Panc1 (cell line): ENCODE measurements at regions not wholly inside any gene's neighbourhood (a gene's known extent, or its start where the extent isn't known, plus 50 kb on each side); places are given as distances from the start of the nearest gene placed in this dataset.

ENCODE experiments used
- ATAC-seq: fragments of 200-7000 bp; cut with Tn5 transposase; 2 replicates; pipeline ENCODE4 v1.9.1; 2020; ENCODE audit warnings: mild to moderate bottlenecking, moderate library complexity
- BruUV-seq: library from RNA; stranded (reverse); fragments of 400-500 nt; replicated peaks from 2 replicates; lab custom pipeline; 2021; lab: Mats Ljungman, UMichigan
- CTCF ChIA-PET: fragments of 300-600 bp; sonication (Branson Sonifier 250); formaldehyde crosslinking; loops from one replicate; lab custom pipeline; 2022; ENCODE audit warnings: antibody characterized with exemption; lab: Charles Lee
- POLR2A ChIA-PET: fragments of 300-600 bp; sonication (Branson Sonifier 250); formaldehyde crosslinking; loops from one replicate; lab custom pipeline; 2022; ENCODE audit warnings: antibody characterized with exemption; lab: Charles Lee
- DNase-seq: peaks from one replicate; pipeline ENCODE4 v3.0.0-alpha.2; 2010; ENCODE audit warnings: low read depth, low spot score
- H3K27ac ChIP-seq: 2 replicates; pipeline ENCODE4 v1.5.1; 2011; ENCODE audit warnings: mild to moderate bottlenecking, low read length, inconsistent platforms
- H3K27me3 ChIP-seq: fragments of 200-500 bp; sonication (Bioruptor generic); 2 replicates; pipeline ENCODE4 v1.6.0; 2014; ENCODE audit warnings: low read length, inconsistent platforms; ENCODE audit not compliant: control insufficient read depth, insufficient read depth
- H3K36me3 ChIP-seq: fragments of 200-500 bp; sonication (Bioruptor generic); 2 replicates; pipeline ENCODE4 v1.5.1; 2014; ENCODE audit warnings: inconsistent platforms, mild to moderate bottlenecking, low read length, moderate library complexity; ENCODE audit not compliant: control insufficient read depth, insufficient read depth
- H3K4me1 ChIP-seq: 2 replicates; pipeline ENCODE4 v1.5.1; 2011; ENCODE audit warnings: inconsistent platforms, mild to moderate bottlenecking, low read length, moderate library complexity; ENCODE audit not compliant: control insufficient read depth, insufficient read depth
- H3K4me3 ChIP-seq, 2 experiments: 2 replicates each; pipeline ENCODE4 v1.5.1; 2011 to 2012; ENCODE audit warnings: low read depth in 2 of 2, low read length in 2 of 2, mild to moderate bottlenecking in 2 of 2, inconsistent platforms in 1 of 2, moderate library complexity in 1 of 2
- H3K9me3 ChIP-seq: fragments of 200-500 bp; sonication (Bioruptor generic); 2 replicates; pipeline ENCODE4 v1.5.1; 2014; ENCODE audit warnings: low read depth, mild to moderate bottlenecking, inconsistent platforms, low read length, moderate library complexity; ENCODE audit not compliant: control insufficient read depth, insufficient read depth
- POLR2AphosphoS5 ChIP-seq: IDR thresholded peaks from 2 replicates; pipeline ENCODE4 v1.6.1; 2012; ENCODE audit warnings: mild to moderate bottlenecking, low read depth, low read length, moderate library complexity
- SIN3A ChIP-seq: IDR thresholded peaks from 2 replicates; pipeline ENCODE4 v1.6.1; 2012; ENCODE audit warnings: low read depth, mild to moderate bottlenecking, low read length, moderate library complexity, borderline replicate concordance; ENCODE audit not compliant: insufficient read depth
- TCF7L2 ChIP-seq: IDR thresholded peaks from 2 replicates; pipeline ENCODE4 v1.6.1; 2011; ENCODE audit warnings: mild to moderate bottlenecking, low read depth, low read length, inconsistent platforms
- in situ Hi-C: cut with HindIII; loops from 2 replicates; pipeline ENCODE4 v1.10.0; 2016; ENCODE audit warnings: low sequenced_read_pairs, low pct_unique_long_range_greater_than_20kb
- intact Hi-C: fragments of 100-400 bp; cut with micrococcal nuclease; formaldehyde crosslinking; loops from one replicate; pipeline ENCODE4 v1.10.0; 2022; ENCODE audit not compliant: unreplicated experiment
- TF ChIP-seq, protein P1 (sequence below), 2 experiments: IDR thresholded peaks; 2 replicates each; pipeline ENCODE4 v1.6.1; 2011 to 2012; ENCODE audit warnings: low read depth in 2 of 2, control low read depth in 1 of 2, low read length in 1 of 2, mild to moderate bottlenecking in 1 of 2, moderate library complexity in 1 of 2; ENCODE audit not compliant: insufficient read depth in 1 of 2
- TF ChIP-seq, protein P2 (sequence below): fragments of 450-650 bp; IDR thresholded peaks from 2 replicates; pipeline ENCODE4 v1.5.1; 2017; ENCODE audit warnings: mild to moderate bottlenecking

DNA sequence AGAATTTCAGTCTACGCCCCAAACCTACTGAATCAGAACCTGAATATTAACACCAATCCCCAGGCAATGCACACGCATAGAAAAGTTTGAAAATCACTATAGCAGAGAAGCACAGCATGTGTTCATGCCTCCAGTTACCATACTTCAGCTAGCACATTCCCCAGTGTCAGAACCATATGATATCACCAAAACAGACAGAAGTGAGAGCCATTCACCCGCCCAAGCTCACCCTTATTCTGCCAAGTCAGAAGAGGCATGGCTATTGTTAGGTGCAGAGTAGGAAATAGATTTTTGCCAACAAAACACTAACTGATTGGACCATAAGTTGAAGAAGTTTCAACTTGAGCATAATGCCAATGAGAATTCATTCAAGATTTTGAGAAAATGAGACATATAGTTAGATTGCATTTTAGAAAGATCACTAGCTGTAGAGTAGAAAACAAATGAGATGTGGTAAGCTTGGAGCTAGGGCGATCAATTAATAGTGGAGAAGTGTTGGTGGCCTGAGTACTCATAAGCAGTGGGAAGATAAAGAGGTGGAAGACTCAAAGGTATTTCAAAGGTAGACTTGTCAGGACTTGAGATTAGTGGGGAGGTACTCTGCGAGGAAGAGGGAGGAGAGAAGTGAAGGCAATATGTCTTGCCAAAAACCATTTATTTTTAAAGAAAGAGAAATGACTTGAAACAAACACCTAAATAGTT, 492.4 kb downstream of the SUCLA2 start:
- intact Hi-C loops (no loop called here), in situ Hi-C loops (no loop called here)
- ChIA-PET POLR2A (no interaction called here), CTCF (no interaction called here)
- H3K27me3 ChIP-seq: no peaks in the 10 kb centered on the region
- H3K4me3 ChIP-seq: no peak overlapping the region
- H3K27ac ChIP-seq: no peak overlapping the region
- no peak for ATAC-seq
- no peaks in the 10 kb centered on the region for H3K9me3 ChIP-seq
- TF ChIP-seq TCF7L2 (no peak), SIN3A (no peak), POLR2AphosphoS5 (no peak)
- TF ChIP-seq, protein P1, sequence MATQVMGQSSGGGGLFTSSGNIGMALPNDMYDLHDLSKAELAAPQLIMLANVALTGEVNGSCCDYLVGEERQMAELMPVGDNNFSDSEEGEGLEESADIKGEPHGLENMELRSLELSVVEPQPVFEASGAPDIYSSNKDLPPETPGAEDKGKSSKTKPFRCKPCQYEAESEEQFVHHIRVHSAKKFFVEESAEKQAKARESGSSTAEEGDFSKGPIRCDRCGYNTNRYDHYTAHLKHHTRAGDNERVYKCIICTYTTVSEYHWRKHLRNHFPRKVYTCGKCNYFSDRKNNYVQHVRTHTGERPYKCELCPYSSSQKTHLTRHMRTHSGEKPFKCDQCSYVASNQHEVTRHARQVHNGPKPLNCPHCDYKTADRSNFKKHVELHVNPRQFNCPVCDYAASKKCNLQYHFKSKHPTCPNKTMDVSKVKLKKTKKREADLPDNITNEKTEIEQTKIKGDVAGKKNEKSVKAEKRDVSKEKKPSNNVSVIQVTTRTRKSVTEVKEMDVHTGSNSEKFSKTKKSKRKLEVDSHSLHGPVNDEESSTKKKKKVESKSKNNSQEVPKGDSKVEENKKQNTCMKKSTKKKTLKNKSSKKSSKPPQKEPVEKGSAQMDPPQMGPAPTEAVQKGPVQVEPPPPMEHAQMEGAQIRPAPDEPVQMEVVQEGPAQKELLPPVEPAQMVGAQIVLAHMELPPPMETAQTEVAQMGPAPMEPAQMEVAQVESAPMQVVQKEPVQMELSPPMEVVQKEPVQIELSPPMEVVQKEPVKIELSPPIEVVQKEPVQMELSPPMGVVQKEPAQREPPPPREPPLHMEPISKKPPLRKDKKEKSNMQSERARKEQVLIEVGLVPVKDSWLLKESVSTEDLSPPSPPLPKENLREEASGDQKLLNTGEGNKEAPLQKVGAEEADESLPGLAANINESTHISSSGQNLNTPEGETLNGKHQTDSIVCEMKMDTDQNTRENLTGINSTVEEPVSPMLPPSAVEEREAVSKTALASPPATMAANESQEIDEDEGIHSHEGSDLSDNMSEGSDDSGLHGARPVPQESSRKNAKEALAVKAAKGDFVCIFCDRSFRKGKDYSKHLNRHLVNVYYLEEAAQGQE (IDR thresholded peaks at IDR 0.05; ENCODE audit: insufficient read depth in 1 of 2, low read depth in 2 of 2, low read length in 1 of 2): no peak
- TF ChIP-seq, protein P2, sequence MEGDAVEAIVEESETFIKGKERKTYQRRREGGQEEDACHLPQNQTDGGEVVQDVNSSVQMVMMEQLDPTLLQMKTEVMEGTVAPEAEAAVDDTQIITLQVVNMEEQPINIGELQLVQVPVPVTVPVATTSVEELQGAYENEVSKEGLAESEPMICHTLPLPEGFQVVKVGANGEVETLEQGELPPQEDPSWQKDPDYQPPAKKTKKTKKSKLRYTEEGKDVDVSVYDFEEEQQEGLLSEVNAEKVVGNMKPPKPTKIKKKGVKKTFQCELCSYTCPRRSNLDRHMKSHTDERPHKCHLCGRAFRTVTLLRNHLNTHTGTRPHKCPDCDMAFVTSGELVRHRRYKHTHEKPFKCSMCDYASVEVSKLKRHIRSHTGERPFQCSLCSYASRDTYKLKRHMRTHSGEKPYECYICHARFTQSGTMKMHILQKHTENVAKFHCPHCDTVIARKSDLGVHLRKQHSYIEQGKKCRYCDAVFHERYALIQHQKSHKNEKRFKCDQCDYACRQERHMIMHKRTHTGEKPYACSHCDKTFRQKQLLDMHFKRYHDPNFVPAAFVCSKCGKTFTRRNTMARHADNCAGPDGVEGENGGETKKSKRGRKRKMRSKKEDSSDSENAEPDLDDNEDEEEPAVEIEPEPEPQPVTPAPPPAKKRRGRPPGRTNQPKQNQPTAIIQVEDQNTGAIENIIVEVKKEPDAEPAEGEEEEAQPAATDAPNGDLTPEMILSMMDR: no peak
- no peak for DNase-seq
- H3K36me3 ChIP-seq: no peaks in the 10 kb centered on the region
- no peaks in the 10 kb centered on the region for H3K4me1 ChIP-seq
- no TSS peak for BruUV-seq

DNA sequence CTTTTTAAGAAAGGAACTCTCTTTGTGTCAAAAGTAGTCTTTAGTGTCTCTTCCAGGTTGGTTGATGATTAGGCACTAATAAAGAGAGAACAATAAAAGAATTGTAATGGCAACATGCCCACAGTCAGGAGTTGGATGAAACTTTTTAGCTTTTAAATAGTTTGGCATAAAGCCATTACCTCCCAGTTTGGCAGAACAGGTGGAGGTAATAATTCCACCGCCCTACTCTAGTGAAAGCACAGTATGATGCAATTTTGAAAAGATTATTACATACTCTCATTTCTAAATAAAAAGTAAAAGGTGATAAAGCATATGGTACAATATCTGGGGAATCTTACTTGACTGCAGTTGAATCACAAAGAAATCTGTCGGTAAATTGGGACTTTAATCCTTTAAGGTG, 497.6 kb downstream of the SUCLA2 start:
- in situ Hi-C loops (no loop called here), intact Hi-C loops (no loop called here)
- H3K36me3 ChIP-seq: no peaks in the 10 kb centered on the region
- CTCF ChIA-PET: no interaction called here
- no peak overlapping the region for H3K4me3 ChIP-seq
- DNase-seq (no peak), ATAC-seq (no peak)
- H3K27me3 ChIP-seq: no peaks in the 10 kb centered on the region
- TF ChIP-seq, protein P1 (IDR thresholded peaks at IDR 0.05; ENCODE audit: insufficient read depth in 1 of 2, low read depth in 2 of 2, low read length in 1 of 2): no peak
- TF ChIP-seq SIN3A (no peak), TCF7L2 (no peak), POLR2AphosphoS5 (no peak)
- TF ChIP-seq, protein P2: no peak
- POLR2A ChIA-PET: no interaction called here
- BruUV-seq: no TSS peak
- H3K4me1 ChIP-seq: no peaks in the 10 kb centered on the region
- H3K27ac ChIP-seq: no peak overlapping the region
- H3K9me3 ChIP-seq: no peaks in the 10 kb centered on the region
